HG03565 (cell line): ENCODE measurements at regions not wholly inside any gene's neighbourhood (a gene's known extent, or its start where the extent isn't known, plus 50 kb on each side); places are given as distances from the start of the nearest gene placed in this dataset.
"Not testable (repeated sequence)": the region's sequence is repeated elsewhere in the genome, so short reads cannot be mapped to it uniquely, and the experiment has no call there.

ENCODE experiments used
- ATAC-seq: cut with Tn5 transposase; IDR thresholded peaks from one replicate; pipeline ENCODE4 v1.9.1; 2021; ENCODE audit warnings: mild to moderate bottlenecking, moderate library complexity; ENCODE audit not compliant: unreplicated experiment

- ATAC-seq: no peak
Measured at GRCh38 chr2:8508766-8509165, 173.1 kb upstream of the ID2 start.

- ATAC-seq: no peak
Measured at GRCh38 chr2:8509621-8510020, 172.2 kb upstream of the ID2 start.

DNA sequence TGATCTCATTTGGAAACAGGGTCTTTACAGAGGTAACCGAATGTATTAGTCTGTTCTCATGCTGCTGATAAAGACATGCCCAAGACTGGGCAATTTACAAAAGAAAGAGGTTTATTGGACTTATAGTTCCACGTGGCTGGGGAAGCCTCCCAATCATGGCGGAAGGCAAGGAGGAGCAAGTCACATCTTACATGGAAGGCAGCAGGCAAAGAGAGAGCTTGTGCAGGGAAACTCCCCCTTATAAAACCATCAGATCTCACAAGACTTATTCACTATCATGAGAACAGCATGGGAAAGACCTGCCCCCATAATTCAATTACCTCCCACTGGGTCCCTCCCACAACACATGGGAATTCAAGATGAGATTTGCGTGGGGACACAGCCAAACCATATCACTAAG, 171.8 kb upstream of the ID2 start:
- not testable (repeated sequence) for ATAC-seq

- no peak for ATAC-seq
Measured at GRCh38 chr2:8510519-8510918, 171.3 kb upstream of the ID2 start.

DNA sequence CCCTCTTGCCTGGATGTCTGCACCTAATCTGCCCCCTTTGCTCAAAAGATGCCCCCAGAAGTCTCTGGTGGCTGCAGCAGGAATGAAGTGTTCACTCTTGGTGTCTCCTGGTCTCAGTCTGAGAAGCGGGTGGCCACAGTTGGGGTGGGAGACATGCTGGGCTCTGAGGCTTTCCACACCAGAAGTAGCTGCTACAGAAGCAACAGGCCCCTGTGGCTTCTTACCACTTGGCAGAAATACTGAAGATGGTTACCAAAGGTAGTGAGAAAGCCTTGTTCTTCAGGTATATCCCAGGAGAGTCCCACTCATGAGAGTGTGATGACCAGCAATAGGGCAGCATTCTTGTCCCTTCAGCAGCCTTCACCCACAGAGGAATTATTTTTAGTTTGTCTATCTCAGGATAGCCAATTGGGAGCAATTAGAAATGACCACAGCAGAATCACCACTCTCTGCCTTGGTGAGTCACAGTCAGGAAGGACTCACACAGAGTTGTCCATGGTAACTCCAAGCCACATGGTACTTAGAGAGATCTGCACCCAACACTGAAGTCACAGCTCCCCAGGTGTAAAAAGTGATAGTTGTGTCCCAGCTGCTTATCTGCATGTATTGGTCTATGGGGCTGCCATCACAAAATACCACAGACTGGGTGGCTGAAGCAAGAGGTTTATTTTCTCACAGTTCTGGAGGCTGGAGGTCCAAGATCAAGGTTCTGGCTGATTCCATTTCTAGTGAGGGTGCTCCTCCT, 169.8 kb upstream of the ID2 start:
- ATAC-seq: no peak

DNA sequence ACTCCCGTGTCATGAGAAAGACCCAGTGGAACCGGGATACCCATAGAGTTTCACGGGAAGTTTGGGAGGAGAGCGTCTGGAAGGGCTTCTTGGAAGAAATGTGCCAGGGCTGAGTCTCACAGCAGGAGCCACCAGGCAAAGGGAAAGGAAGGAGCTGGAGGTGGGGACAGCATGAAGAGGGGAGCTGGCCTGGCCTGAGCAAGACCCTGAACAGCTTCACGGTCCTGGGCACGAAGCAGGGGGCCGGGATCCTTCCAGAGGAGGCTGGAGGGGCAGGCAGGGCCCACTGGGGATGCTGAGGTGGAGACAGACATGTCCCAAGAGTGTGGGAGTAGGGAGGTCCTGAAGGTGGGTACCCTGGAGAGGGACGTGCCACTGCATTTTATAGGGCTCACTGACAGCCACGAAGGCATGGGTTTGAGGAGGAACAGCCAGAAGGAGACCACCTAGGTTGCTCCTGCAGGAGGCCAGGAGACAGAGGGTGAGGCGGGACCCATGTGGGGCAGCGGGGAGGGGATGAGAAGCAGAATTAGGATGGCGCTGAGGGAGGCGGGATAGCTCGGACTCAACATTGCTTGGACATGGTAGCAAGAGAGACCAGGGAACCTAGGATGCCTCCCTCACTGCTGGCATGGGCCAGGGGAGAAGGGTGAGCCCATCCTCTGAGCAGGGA, 168.1 kb upstream of the ID2 start:
- no peak for ATAC-seq

- ATAC-seq: no peak
Measured at GRCh38 chr2:8514274-8514662, 167.6 kb upstream of the ID2 start.

DNA sequence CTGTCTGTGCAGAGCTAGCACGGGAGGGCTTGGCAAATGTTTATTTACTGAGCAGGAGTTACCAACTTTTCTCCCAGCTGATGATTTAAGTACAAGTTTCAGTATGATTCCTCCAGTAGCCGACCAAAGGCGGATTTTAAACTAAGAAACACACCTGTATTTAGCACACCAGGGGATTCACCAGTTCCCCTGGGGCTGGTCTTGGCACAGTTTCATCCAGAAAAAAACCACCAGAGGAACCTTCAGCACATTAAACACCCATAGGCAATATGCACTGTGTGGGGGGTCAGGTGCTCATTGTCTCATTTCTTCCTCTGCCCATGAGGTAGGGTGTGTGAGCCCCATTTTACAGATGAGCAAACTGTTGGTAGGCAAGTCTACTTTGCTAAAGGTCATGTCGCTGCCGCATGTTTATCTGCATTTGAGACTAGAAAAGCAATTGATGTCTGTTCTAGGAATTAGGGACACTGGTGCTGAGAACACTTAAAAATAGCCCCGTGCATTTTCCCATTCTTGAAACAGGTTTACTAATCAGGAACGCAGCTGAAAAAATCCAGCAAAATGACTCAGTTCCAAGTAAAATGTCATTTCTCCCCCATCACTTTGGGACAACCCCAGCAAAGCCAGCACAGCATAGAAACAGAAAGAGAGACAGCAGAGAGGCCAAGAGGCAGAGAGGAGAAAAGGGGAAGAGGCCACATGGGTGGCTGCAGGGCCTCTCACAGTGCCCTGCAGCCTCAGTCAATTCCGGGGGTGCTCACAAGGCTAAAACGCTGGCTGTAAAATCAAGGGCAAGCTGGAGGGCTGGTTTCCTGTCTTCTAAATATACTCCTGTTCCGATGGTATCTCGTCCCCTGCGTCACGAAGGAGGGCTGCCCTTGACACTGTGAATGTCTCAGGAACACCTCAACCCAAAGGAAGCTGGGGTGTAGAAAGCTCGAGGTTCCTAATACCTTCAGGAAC, 166.8 kb upstream of the ID2 start:
- peak; percentile 63 for ATAC-seq

DNA sequence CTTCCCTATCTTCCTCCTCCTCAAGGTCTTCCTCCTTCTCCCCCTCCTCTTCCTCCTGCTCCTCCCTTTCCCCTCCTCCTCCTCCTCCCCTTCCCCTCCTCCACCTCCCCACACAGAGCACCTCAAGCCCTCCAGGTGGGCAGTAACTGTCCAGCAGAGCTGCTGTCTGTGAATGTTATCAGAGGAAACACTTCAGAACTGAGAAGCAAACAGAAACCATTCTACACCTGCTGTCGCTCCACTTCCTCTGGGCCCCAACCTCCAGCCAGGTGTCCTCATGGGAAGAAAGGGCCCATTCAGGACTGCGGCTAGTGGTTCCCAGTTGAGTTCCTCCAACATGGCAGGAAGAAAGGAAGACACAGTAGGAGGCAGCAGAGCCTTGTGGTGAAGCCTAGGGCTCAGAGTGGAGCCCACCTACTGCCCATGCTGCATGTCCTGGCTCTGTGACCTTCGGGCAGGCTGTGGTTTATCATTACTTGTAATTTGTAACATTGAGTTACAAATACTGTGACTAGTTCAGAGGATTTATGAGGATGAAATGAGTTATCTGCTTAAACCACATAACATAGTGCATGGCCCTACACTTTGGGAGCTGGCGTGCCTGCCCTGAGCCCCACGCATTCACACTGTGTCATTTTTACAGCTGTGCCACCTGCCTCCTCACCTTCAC, 165.9 kb upstream of the ID2 start:
- peak; percentile 25 for ATAC-seq

GRCh38 chr2:8517850-8518498, 163.9 kb upstream of the ID2 start:
- no peak for ATAC-seq

- ATAC-seq: no peak
Measured at GRCh38 chr2:8518979-8519668, 162.7 kb upstream of the ID2 start.

DNA sequence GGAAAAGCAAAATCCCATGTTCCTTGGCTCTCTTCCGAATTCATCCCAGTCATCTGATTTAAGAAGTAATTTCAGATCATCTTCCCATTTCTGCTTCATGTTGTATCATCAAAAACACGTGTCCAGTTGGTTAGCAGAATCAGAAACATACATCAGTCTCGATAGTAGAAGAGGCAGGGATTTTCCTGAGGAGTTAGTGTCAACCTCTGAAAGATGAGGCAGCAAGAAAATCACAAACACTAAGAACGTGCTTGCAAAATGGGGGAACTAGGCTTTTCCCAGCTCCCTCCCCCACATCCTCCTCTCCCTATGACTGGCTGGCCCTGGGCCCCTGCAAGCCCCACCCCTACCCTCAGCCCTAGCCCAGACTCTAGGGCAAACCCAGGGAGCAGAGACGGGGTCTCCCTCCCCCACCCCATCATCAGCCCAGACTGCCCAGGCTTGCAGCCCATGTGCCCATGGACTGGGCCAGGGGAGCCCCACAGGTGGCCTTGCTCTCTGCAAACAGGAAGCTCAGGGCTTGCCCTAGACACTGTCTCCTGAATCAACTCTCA, 161.0 kb upstream of the ID2 start:
- no peak for ATAC-seq

GRCh38 chr2:8522687-8523086, 159.2 kb upstream of the ID2 start:
- no peak for ATAC-seq

- ATAC-seq: no peak
Measured at GRCh38 chr2:8524388-8524787, 157.5 kb upstream of the ID2 start.

- ATAC-seq: no peak
Measured at GRCh38 chr2:8524823-8525222, 157.0 kb upstream of the ID2 start.

DNA sequence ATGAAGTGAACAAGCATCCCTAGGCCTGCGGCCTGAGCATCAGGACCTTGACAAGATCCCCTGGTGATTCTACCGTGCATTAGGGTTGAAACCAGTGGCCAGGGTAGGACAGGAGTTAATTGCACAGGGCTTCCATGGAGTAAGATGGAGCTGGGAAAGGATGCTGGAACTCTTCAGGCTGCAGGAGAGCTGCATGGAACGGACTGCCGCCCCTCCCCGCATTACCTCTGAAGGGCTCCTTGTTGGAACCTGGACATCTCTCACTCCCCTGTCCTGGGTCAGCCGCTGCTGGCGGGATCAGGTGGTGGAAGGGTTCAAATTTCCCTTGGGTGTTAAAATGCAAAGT, 156.6 kb upstream of the ID2 start:
- no peak for ATAC-seq

- ATAC-seq: peak; percentile 72
Measured at GRCh38 chr2:8525582-8526402, 156.1 kb upstream of the ID2 start.

DNA sequence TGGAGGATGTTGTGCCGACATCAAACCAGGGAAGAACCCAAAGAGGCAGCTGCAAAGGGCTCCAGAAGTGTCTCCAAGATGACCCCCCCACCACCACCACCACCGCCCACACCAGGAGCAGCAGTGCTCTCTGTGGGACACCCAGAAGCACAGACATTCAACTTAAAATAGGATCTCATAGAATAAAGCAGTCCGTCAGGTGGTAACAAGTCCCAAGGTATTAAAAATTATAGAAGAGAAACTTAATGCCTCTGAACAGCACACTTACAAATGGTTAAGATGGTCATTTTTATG, 155.5 kb upstream of the ID2 start:
- ATAC-seq: no peak

GRCh38 chr2:8527031-8527430, 154.8 kb upstream of the ID2 start:
- no peak for ATAC-seq
